MM.1S (cell line): ENCODE measurements at regions not wholly inside any gene's neighbourhood (a gene's known extent, or its start where the extent isn't known, plus 50 kb on each side); places are given as distances from the start of the nearest gene placed in this dataset.

Source experiments
- EZH2phosphoT487 ChIP-seq: fragments of 300-600 bp; sonication (generic); IDR thresholded peaks from 2 replicates; pipeline ENCODE4 v1.6.1; 2018; ENCODE audit warnings: antibody characterized with exemption, low read length
- TF ChIP-seq, protein P1 (sequence below): fragments of 300-600 bp; sonication (generic); IDR thresholded peaks from 2 replicates; pipeline ENCODE4 v1.5.1; 2016; ENCODE audit warnings: antibody characterized with exemption, low read length, mixed read lengths

DNA sequence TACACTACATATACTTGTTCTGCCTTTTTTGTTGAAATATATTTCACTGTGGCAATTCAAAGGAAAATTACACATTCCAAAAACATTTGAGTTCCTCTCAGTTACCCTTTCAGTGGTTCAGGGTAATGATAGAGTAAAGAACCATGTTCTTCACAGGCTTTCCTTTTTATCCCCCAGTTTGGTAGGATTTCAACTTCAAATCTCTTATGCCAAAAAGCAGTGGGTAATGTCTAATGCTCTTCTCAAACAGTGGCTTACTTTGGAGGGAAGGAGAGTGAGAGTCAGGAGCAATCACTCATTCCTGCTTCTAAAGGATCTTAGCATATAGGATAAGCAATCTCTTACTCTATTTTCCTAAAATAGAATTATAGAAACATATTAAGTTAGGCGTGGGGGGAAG, 290.6 kb downstream of the ZEB2 start:
- TF ChIP-seq, protein P1, sequence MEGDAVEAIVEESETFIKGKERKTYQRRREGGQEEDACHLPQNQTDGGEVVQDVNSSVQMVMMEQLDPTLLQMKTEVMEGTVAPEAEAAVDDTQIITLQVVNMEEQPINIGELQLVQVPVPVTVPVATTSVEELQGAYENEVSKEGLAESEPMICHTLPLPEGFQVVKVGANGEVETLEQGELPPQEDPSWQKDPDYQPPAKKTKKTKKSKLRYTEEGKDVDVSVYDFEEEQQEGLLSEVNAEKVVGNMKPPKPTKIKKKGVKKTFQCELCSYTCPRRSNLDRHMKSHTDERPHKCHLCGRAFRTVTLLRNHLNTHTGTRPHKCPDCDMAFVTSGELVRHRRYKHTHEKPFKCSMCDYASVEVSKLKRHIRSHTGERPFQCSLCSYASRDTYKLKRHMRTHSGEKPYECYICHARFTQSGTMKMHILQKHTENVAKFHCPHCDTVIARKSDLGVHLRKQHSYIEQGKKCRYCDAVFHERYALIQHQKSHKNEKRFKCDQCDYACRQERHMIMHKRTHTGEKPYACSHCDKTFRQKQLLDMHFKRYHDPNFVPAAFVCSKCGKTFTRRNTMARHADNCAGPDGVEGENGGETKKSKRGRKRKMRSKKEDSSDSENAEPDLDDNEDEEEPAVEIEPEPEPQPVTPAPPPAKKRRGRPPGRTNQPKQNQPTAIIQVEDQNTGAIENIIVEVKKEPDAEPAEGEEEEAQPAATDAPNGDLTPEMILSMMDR, result no peak
- no peak for TF ChIP-seq EZH2phosphoT487
